ENCODE measurements at regions not wholly inside any gene's neighbourhood (a gene's known extent, or its start where the extent isn't known, plus 50 kb on each side); places are given as distances from the start of the nearest gene placed in this dataset.

- Histone ChIP-seq H4K20me1 (replicated peaks; ENCODE audit: control insufficient read depth, insufficient read depth, low read length) (no peaks in the 10 kb centered on the region), H3K27ac (ENCODE audit: extremely low read depth, low read depth, low read length) (no peak overlapping the region), H3K9me1 (ENCODE audit: control insufficient read depth, insufficient read depth, low read length) (no peaks in the 10 kb centered on the region), H3K9me3 (replicated peaks; ENCODE audit: control insufficient read depth, insufficient read depth, low read depth, low read length) (no peaks in the 10 kb centered on the region), H3K9ac (ENCODE audit: insufficient read depth in 1 of 2, low read depth in 2 of 2, low read length in 2 of 2) (no peak overlapping the region), H3K4me3 (no peak overlapping the region), H3K4me2 (ENCODE audit: insufficient read depth, low read length) (no peak overlapping the region), H3K27me3 (ENCODE audit: control insufficient read depth in 2 of 2, insufficient read depth in 2 of 2, low read length in 2 of 2) (no peaks in the 10 kb centered on the region), H3K4me1 (replicated peaks in 1 of 2; ENCODE audit: control insufficient read depth in 2 of 2, insufficient read depth in 2 of 2, low read length in 2 of 2) (no peaks in the 10 kb centered on the region), H3K79me2 (ENCODE audit: control insufficient read depth, insufficient read depth, low read length) (no peaks in the 10 kb centered on the region), H3K36me3 (ENCODE audit: control insufficient read depth, insufficient read depth, low read length) (no peaks in the 10 kb centered on the region), H2AFZ (ENCODE audit: low read depth, low read length) (no peak overlapping the region)
- WGBS (ENCODE audit: insufficient coverage, low coverage, missing lambda C conversion rate) = 0% methylated on average over 4 of the region's 4 CpGs
- ATAC-seq = no peak
- TF ChIP-seq ARID4B (CRISPR knock-in tag; IDR thresholded peaks at IDR 0.05) = no peak
- TF ChIP-seq ZBTB33 (CRISPR knock-in tag; IDR thresholded peaks at IDR 0.05) = no peak
- no peak for TF ChIP-seq ZBTB8A (IDR thresholded peaks at IDR 0.05; ENCODE audit: partially characterized antibody)
- TF ChIP-seq TFAP4 (CRISPR knock-in tag; IDR thresholded peaks at IDR 0.05; ENCODE audit: borderline replicate concordance) = no peak
- TF ChIP-seq THRA (IDR thresholded peaks at IDR 0.05) = no peak
- no peak for TF ChIP-seq ZNF274 (IDR thresholded peaks at IDR 0.05; ENCODE audit: borderline replicate concordance, low read depth, low read length)
- TF ChIP-seq HNRNPL (IDR thresholded peaks at IDR 0.05; ENCODE audit: low read depth, low read length) = no peak
- no peak for TF ChIP-seq ZNF311 (CRISPR knock-in tag; IDR thresholded peaks at IDR 0.05)
- CTCF ChIA-PET (ENCODE audit: low intra/inter-chr PET ratio) = no interaction called here
- in situ Hi-C loops (cut with MboI) (loop anchor here (10.0 kb wide), 1 partner anchor 250 kb away; no protein-coding TSS in a partner anchor), intact Hi-C loops (cut with micrococcal nuclease) (loop anchor here (2.0 kb wide), 1 partner anchor 252 kb away; no protein-coding TSS in a partner anchor)
- POLR2A ChIA-PET = interaction anchor here (0.5 kb wide), 1 partner anchor 24 kb away, joined by 3 read pairs; no protein-coding TSS in a partner anchor
- DNase-seq (ENCODE audit: extremely low read depth in 1 of 4, low spot score in 3 of 4) = no peak
- no TSS peak for BruUV-seq (replicated peaks)
- no peak for FAIRE-seq
Measured at GRCh38 chr4:121485190-121485804, 104.5 kb upstream of the QRFPR start.

All from K562 (cell line).